SK-N-SH (cell line): ENCODE measurements at regions not wholly inside any gene's neighbourhood (a gene's known extent, or its start where the extent isn't known, plus 50 kb on each side); places are given as distances from the start of the nearest gene placed in this dataset.

Experiments
- CTCF ChIA-PET: fragments of 300-600, 350-600 bp; formaldehyde crosslinking; extraction: SDS; loops from one replicate; lab custom pipeline; 2021; lab: Yijun Ruan, JAX
- POLR2A ChIA-PET: fragments of 350-600 bp; sonication (Branson Sonifier 250); formaldehyde crosslinking; extraction: SDS; loops from one replicate; lab custom pipeline; 2020; ENCODE audit warnings: antibody characterized with exemption, inconsistent platforms; lab: Yijun Ruan, JAX
- DNase-seq: peaks from one replicate; pipeline ENCODE4 v3.0.0; 2012
- H2AFZ ChIP-seq: fragments of 200-600 bp; sonication (generic); 2 replicates; pipeline ENCODE4 v1.8.1; 2016; ENCODE audit warnings: antibody characterized with exemption, mild to moderate bottlenecking, low read depth
- H3F3A ChIP-seq: fragments of 200-600 bp; sonication (generic); replicated peaks from 2 replicates; pipeline ENCODE3; 2016; ENCODE audit warnings: antibody characterized with exemption, mild to moderate bottlenecking; ENCODE audit not compliant: insufficient read depth
- H3K27ac ChIP-seq, 2 experiments: fragments of 200-500 bp in 1 of 2; fragments of 200-600 bp in 1 of 2; sonication (Bioruptor generic) in 1 of 2; sonication (generic), shearing (Covaris generic) in 1 of 2; 2 replicates each; pipeline versions ENCODE4 v1.5.1 to v1.6.1; 2014 to 2016; ENCODE audit warnings: low read depth in 2 of 2, inconsistent platforms in 1 of 2, low read length in 1 of 2, mild to moderate bottlenecking in 1 of 2, mixed read lengths in 1 of 2
- H3K27me3 ChIP-seq: fragments of 200-600 bp; sonication (generic), shearing (Covaris generic); 2 replicates; pipeline ENCODE4 v1.6.1; 2016; ENCODE audit warnings: mixed run types; ENCODE audit not compliant: insufficient read depth
- H3K36me3 ChIP-seq, 2 experiments: fragments of 200-500 bp in 1 of 2; fragments of 200-600 bp in 1 of 2; sonication (Bioruptor generic) in 1 of 2; sonication (generic) in 1 of 2; replicated peaks in 1 of 2; 2 replicates each; pipeline versions ENCODE3 to v1.5.1; 2014 to 2016; ENCODE audit warnings: low read length in 1 of 2, mild to moderate bottlenecking in 1 of 2; ENCODE audit not compliant: insufficient read depth in 2 of 2, control insufficient read depth in 1 of 2
- H3K4me1 ChIP-seq, 2 experiments: fragments of 200-500 bp in 1 of 2; fragments of 200-600 bp in 1 of 2; sonication (Bioruptor generic) in 1 of 2; sonication (generic), shearing (Covaris generic) in 1 of 2; 2 replicates each; pipeline versions ENCODE4 v1.5.1 to v1.6.1; 2014 to 2016; ENCODE audit warnings: low read depth in 1 of 2, low read length in 1 of 2, mixed run types in 1 of 2; ENCODE audit not compliant: insufficient read depth in 2 of 2, control insufficient read depth in 1 of 2
- H3K4me2 ChIP-seq: fragments of 200-600 bp; sonication (generic), shearing (Covaris generic); 2 replicates; pipeline ENCODE4 v1.6.1; 2017; ENCODE audit warnings: mixed run types
- H3K4me3 ChIP-seq, 2 experiments: fragments of 200-500 bp in 1 of 2; fragments of 200-600 bp in 1 of 2; sonication (Bioruptor generic) in 1 of 2; sonication (generic), shearing (Covaris generic) in 1 of 2; 2 replicates each; pipeline versions ENCODE4 v1.5.1 to v1.8.1; 2014 to 2016; ENCODE audit warnings: low read depth in 2 of 2, inconsistent platforms in 1 of 2, low read length in 1 of 2, mild to moderate bottlenecking in 1 of 2, mixed read lengths in 1 of 2, moderate library complexity in 1 of 2
- H3K79me2 ChIP-seq: fragments of 200-600 bp; sonication (generic); 2 replicates; pipeline ENCODE4 v1.8.1; 2017; ENCODE audit warnings: mild to moderate bottlenecking; ENCODE audit not compliant: insufficient read depth
- H3K9ac ChIP-seq: fragments of 200-600 bp; sonication (generic); 2 replicates; pipeline ENCODE4 v1.6.1; 2017; ENCODE audit warnings: mixed run types
- H3K9me2 ChIP-seq: fragments of 200-600 bp; sonication (generic); 2 replicates; pipeline ENCODE4 v1.6.1; 2017; ENCODE audit warnings: mixed run types
- H3K9me3 ChIP-seq: fragments of 200-600 bp; sonication (generic); 2 replicates; pipeline ENCODE4 v1.6.1; 2017; ENCODE audit warnings: mixed run types, mild to moderate bottlenecking, moderate library complexity
- H4K20me1 ChIP-seq: fragments of 200-600 bp; sonication (generic); 2 replicates; pipeline ENCODE4 v1.6.1; 2017; ENCODE audit warnings: mild to moderate bottlenecking, mixed run types; ENCODE audit not compliant: insufficient read depth
- CHD2 ChIP-seq: fragments of 150-350 bp; IDR thresholded peaks from 2 replicates; pipeline ENCODE4 v1.6.1; 2018; ENCODE audit warnings: low read length; ENCODE audit not compliant: partially characterized antibody
- ELF1 ChIP-seq: IDR thresholded peaks from 2 replicates; pipeline ENCODE4 v1.4.0; 2012
- FOSL2 ChIP-seq: IDR thresholded peaks from 2 replicates; pipeline ENCODE4 v1.4.0; 2012; ENCODE audit warnings: low read depth, mild to moderate bottlenecking, moderate library complexity, borderline replicate concordance
- FOXJ3 ChIP-seq: sonication (generic); formaldehyde crosslinking; IDR thresholded peaks from 2 replicates; pipeline ENCODE4 v1.5.1; 2020; ENCODE audit warnings: mild to moderate bottlenecking, missing genetic modification reagents
- FOXM1 ChIP-seq: IDR thresholded peaks from 2 replicates; pipeline ENCODE4 v1.4.0; 2012; ENCODE audit warnings: low read depth, mild to moderate bottlenecking
- GABPA ChIP-seq: IDR thresholded peaks from 2 replicates; pipeline ENCODE4 v1.4.0; 2012; ENCODE audit warnings: low read depth, mild to moderate bottlenecking
- GATA2 ChIP-seq: sonication (generic); formaldehyde crosslinking; IDR thresholded peaks from 2 replicates; pipeline ENCODE4 v1.5.0; 2020; ENCODE audit warnings: mild to moderate bottlenecking, missing genetic modification reagents
- JUND ChIP-seq: IDR thresholded peaks from 2 replicates; pipeline ENCODE4 v1.4.0; 2012
- MAX ChIP-seq: IDR thresholded peaks from 2 replicates; pipeline ENCODE4 v1.4.0; 2012; ENCODE audit warnings: low read depth
- MXI1 ChIP-seq: IDR thresholded peaks from 2 replicates; pipeline ENCODE4 v1.6.1; 2012; ENCODE audit warnings: mild to moderate bottlenecking, low read depth, low read length, improper control_type of control experiment
- NFIC ChIP-seq: IDR thresholded peaks from 2 replicates; pipeline ENCODE4 v1.4.0; 2012; ENCODE audit warnings: borderline replicate concordance
- REST ChIP-seq: IDR thresholded peaks from 2 replicates; pipeline ENCODE4 v1.6.1; 2012; ENCODE audit warnings: mild to moderate bottlenecking, low read depth, low read length, moderate library complexity
- SIN3A ChIP-seq: IDR thresholded peaks from 2 replicates; pipeline ENCODE4 v1.6.1; 2012; ENCODE audit warnings: low read depth, mild to moderate bottlenecking, low read length, moderate library complexity, borderline replicate concordance
- TCF12 ChIP-seq: IDR thresholded peaks from 2 replicates; pipeline ENCODE4 v1.4.0; 2012
- TEAD4 ChIP-seq: IDR thresholded peaks from 2 replicates; pipeline ENCODE4 v1.4.0; 2012; ENCODE audit warnings: mild to moderate bottlenecking, borderline replicate concordance; ENCODE audit not compliant: insufficient read depth
- WGBS: methylation state at CpG from one replicate; pipeline ENCODE4 v1.1.6; 2017; ENCODE audit warnings: low lambda C conversion rate; 5-methylcytosine and 5-hydroxymethylcytosine counted together
- small RNA-seq, 7 experiments: library from RNA; depleted of rRNA; stranded (forward); fragments of <200 nt; gene quantifications; one replicate each; pipeline ENCODE3, GENCODE V24; 2012

GRCh38 chr4:170145120-170145519 lies 55.4 kb upstream of the AADAT start:
- no peak overlapping the region for H3K4me3 ChIP-seq
- no peaks in the 10 kb centered on the region for H3F3A ChIP-seq

GRCh38 chr4:170139764-170140163 lies 50.0 kb upstream of the AADAT start:
- Histone ChIP-seq H3K27me3 (no peaks in the 10 kb centered on the region), H3F3A (peaks cover 4% of the 10 kb centered on the region), H2AFZ (no peak overlapping the region), H3K4me3 (no peak overlapping the region), H3K4me2 (no peak overlapping the region), H4K20me1 (no peaks in the 10 kb centered on the region), H3K9me3 (no peaks in the 10 kb centered on the region), H3K27ac (no peak overlapping the region), H3K36me3 (no peaks in the 10 kb centered on the region), H3K79me2 (no peaks in the 10 kb centered on the region), H3K9ac (no peak overlapping the region), H3K9me2 (no peaks in the 10 kb centered on the region), H3K4me1 (no peaks in the 10 kb centered on the region)
- TF ChIP-seq NFIC (peak; percentile 50; the same call in 1 of the 2 replicates), JUND (0 out of 2 replicates have a peak, but pooled peaks have one; percentile 18), SIN3A (no peak), TEAD4 (no peak)
- no peak for DNase-seq
- 28% methylated on average over 4 of the region's 4 CpGs for WGBS
- ChIA-PET CTCF (interaction anchor here (0.6 to 1.8 kb wide), 2 partner anchors 121 to 235 kb away, joined by 3 to 6 read pairs; no protein-coding TSS in a partner anchor), POLR2A (no interaction called here)

More at GRCh38 chr4:170145120-170145519, 55.4 kb upstream of the AADAT start:
- H4K20me1 ChIP-seq, result no peaks in the 10 kb centered on the region
- H3K27ac ChIP-seq, result no peak overlapping the region
- ChIA-PET CTCF (interaction anchor here (1.9 kb wide), 1 partner anchor 115 kb away, joined by 7 read pairs; no protein-coding TSS in a partner anchor), POLR2A (interaction anchor here (0.5 kb wide), 1 partner anchor 490 kb away, joined by 3 read pairs; no protein-coding TSS in a partner anchor)
- no peaks in the 10 kb centered on the region for H3K36me3 ChIP-seq
- no peak overlapping the region for H2AFZ ChIP-seq
- H3K9me2 ChIP-seq, result no peaks in the 10 kb centered on the region
- H3K4me2 ChIP-seq, result no peak overlapping the region
- H3K79me2 ChIP-seq, result no peaks in the 10 kb centered on the region
- H3K9ac ChIP-seq, result no peak overlapping the region
- DNase-seq, result no peak
- no peaks in the 10 kb centered on the region for H3K9me3 ChIP-seq
- no peaks in the 10 kb centered on the region for H3K4me1 ChIP-seq
- TF ChIP-seq FOXM1 (no peak), FOXJ3 (no peak), MAX (no peak), FOSL2 (no peak), GABPA (no peak), ELF1 (no peak), REST (no peak), TCF12 (no peak), MXI1 (no peak), GATA2 (no peak), CHD2 (no peak)
- 6% methylated on average over 1 of the region's 1 CpG for WGBS
- no peaks in the 10 kb centered on the region for H3K27me3 ChIP-seq

Small RNA genes in the stretch of these regions (small RNA-seq; reads per million reads assigned to genes)
- gene AC097486.1 (0 reads per million in 7 experiments), gene MIR6082 (0 reads per million in 7 experiments), gene RNU6ATAC13P (0 reads per million in 7 experiments)
